ENCODE measurements at regions not wholly inside any gene's neighbourhood (a gene's known extent, or its start where the extent isn't known, plus 50 kb on each side); places are given as distances from the start of the nearest gene placed in this dataset.

GRCh38 chr2:41966431-41966893 is 81.4 kb upstream of the PKDCC start:
- POLR2A ChIA-PET: no interaction called here
- ATAC-seq: no peak

GRCh38 chr2:41966920-41967319 is 80.9 kb upstream of the PKDCC start:
- no peaks in the 10 kb centered on the region for H3K36me3 ChIP-seq (ENCODE audit: control insufficient read depth in 2 of 3, insufficient read depth in 3 of 3, low read length in 3 of 3)
- H3K4me1 ChIP-seq (ENCODE audit: control insufficient read depth in 2 of 2, insufficient read depth in 2 of 2, low read length in 2 of 2): no peaks in the 10 kb centered on the region
- H3K9me3 Mint-ChIP-seq: peaks cover 0 to 1% (median 0%) of the 10 kb centered on the region in 11 donors
- H3K36me3 Mint-ChIP-seq: peaks cover 0 to 3% (median 0%) of the 10 kb centered on the region in 5 donors
- no peaks in the 10 kb centered on the region for H3K9me3 ChIP-seq (ENCODE audit: control insufficient read depth in 2 of 3, low read length in 3 of 3)
- peak; percentile 50 for ATAC-seq
- no peak overlapping the region for H3K4me3 Mint-ChIP-seq
- POLR2A ChIA-PET: no interaction called here
- no peaks in the 10 kb centered on the region for H3K4me1 Mint-ChIP-seq
- H3K27ac Mint-ChIP-seq: no peak overlapping the region
- H3K27me3 ChIP-seq (ENCODE audit: control insufficient read depth in 2 of 2, insufficient read depth in 2 of 2, low read length in 2 of 2): no peaks in the 10 kb centered on the region
- intact Hi-C loops (cut with micrococcal nuclease): no loop called here
- H3K27ac ChIP-seq (ENCODE audit: low read depth, low read length): no peak overlapping the region
- H3K27me3 Mint-ChIP-seq: peaks cover 0 to 16% (median 8%) of the 10 kb centered on the region in 5 donors
- no peak overlapping the region for H3K4me3 ChIP-seq (ENCODE audit: low read length)
- CTCF ChIA-PET: interaction anchor here (0.6 kb wide), 1 partner anchor 314 kb away, joined by 3 read pairs; no protein-coding TSS in a partner anchor
- DNase-seq: no peak

More at GRCh38 chr2:41966431-41966893, 81.4 kb upstream of the PKDCC start:
- no peak for DNase-seq
- Histone ChIP-seq H3K9me3 (ENCODE audit: control insufficient read depth in 2 of 3, low read length in 3 of 3) (no peaks in the 10 kb centered on the region), H3K4me1 (ENCODE audit: control insufficient read depth in 2 of 2, insufficient read depth in 2 of 2, low read length in 2 of 2) (no peaks in the 10 kb centered on the region), H3K27ac (ENCODE audit: low read depth, low read length) (no peak overlapping the region), H3K36me3 (ENCODE audit: control insufficient read depth in 2 of 3, insufficient read depth in 3 of 3, low read length in 3 of 3) (no peaks in the 10 kb centered on the region), H3K4me3 (ENCODE audit: low read length) (no peak overlapping the region), H3K27me3 (ENCODE audit: control insufficient read depth in 2 of 2, insufficient read depth in 2 of 2, low read length in 2 of 2) (no peaks in the 10 kb centered on the region)
- Mint-ChIP-seq H3K4me3 (no peak overlapping the region), H3K27me3 (peaks cover 0 to 16% (median 5%) of the 10 kb centered on the region in 5 donors), H3K27ac (no peak overlapping the region), H3K36me3 (peaks cover 0 to 3% (median 0%) of the 10 kb centered on the region in 5 donors), H3K9me3 (peaks cover 0 to 1% (median 0%) of the 10 kb centered on the region in 11 donors), H3K4me1 (no peaks in the 10 kb centered on the region)
- intact Hi-C loops (cut with micrococcal nuclease): no loop called here
- CTCF ChIA-PET: no interaction called here

DNA sequence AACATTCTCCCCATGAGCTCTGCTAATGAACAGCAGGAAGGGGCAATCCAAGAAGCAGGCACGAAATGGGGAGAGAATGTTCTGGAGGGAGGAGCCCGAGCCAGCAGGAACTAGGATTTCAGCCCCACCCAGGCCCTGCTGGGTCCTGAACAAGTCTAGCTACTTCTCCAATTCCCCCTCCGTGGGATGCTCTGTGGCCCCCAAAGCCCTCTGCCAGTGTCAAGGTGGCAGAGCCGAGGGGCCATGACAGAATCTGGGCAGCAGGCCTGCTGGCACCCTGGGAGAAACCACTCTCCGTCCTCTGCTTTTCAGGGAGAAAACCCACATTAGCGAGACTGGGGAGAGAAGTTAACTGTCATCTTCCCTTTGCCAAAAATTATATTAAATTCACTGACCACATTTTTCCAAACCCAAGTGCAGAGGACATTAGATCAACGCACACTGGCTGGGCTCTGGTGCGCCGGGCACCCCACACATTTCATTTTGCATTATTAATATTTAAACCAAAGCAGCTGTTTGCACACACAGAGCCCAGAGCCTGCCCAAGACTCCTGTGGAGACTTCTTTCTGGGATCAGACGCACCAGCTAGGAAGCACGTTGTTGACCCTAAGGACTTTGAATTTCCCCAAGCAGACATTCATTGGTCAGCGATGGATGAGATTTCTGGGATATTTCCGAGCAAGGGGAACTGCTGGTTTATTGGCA is 80.2 kb upstream of the PKDCC start:
- no peak overlapping the region for H3K4me3 Mint-ChIP-seq
- H3K4me1 ChIP-seq (ENCODE audit: control insufficient read depth in 2 of 2, insufficient read depth in 2 of 2, low read length in 2 of 2): no peaks in the 10 kb centered on the region
- no peak overlapping the region for H3K27ac ChIP-seq (ENCODE audit: low read depth, low read length)
- POLR2A ChIA-PET: no interaction called here
- intact Hi-C loops (cut with micrococcal nuclease): no loop called here
- peaks cover 0 to 4% (median 0%) of the 10 kb centered on the region in 5 donors for H3K36me3 Mint-ChIP-seq
- ATAC-seq: peak; percentile 6
- no peaks in the 10 kb centered on the region for H3K9me3 ChIP-seq (ENCODE audit: control insufficient read depth in 2 of 3, low read length in 3 of 3)
- no peaks in the 10 kb centered on the region for H3K36me3 ChIP-seq (ENCODE audit: control insufficient read depth in 2 of 3, insufficient read depth in 3 of 3, low read length in 3 of 3)
- peaks cover 0 to 1% (median 0%) of the 10 kb centered on the region in 11 donors for H3K9me3 Mint-ChIP-seq
- H3K27ac Mint-ChIP-seq: no peak overlapping the region
- peaks cover 4 to 16% (median 7%) of the 10 kb centered on the region in 5 donors for H3K27me3 Mint-ChIP-seq
- no peak overlapping the region for H3K4me3 ChIP-seq (ENCODE audit: low read length)
- CTCF ChIA-PET: interaction anchor here (0.6 to 0.7 kb wide), 2 partner anchors 12 to 313 kb away, joined by 3 read pairs; no protein-coding TSS in a partner anchor
- DNase-seq: no peak
- no peaks in the 10 kb centered on the region for H3K27me3 ChIP-seq (ENCODE audit: control insufficient read depth in 2 of 2, insufficient read depth in 2 of 2, low read length in 2 of 2)
- no peaks in the 10 kb centered on the region for H3K4me1 Mint-ChIP-seq

- Mint-ChIP-seq H3K27ac (peak overlapping the region in 1 of 9 donors; percentile 18), H3K4me3 (no peak overlapping the region), H3K36me3 (peaks cover 0 to 4% (median 0%) of the 10 kb centered on the region in 5 donors), H3K27me3 (peaks cover 4 to 16% (median 6%) of the 10 kb centered on the region in 5 donors), H3K4me1 (no peaks in the 10 kb centered on the region), H3K9me3 (peaks cover 0 to 1% (median 0%) of the 10 kb centered on the region in 11 donors)
- CTCF ChIA-PET: no interaction called here
- POLR2A ChIA-PET: no interaction called here
- Histone ChIP-seq H3K4me3 (ENCODE audit: low read length) (no peak overlapping the region), H3K4me1 (ENCODE audit: control insufficient read depth in 2 of 2, insufficient read depth in 2 of 2, low read length in 2 of 2) (no peaks in the 10 kb centered on the region), H3K27me3 (ENCODE audit: control insufficient read depth in 2 of 2, insufficient read depth in 2 of 2, low read length in 2 of 2) (no peaks in the 10 kb centered on the region), H3K36me3 (ENCODE audit: control insufficient read depth in 2 of 3, insufficient read depth in 3 of 3, low read length in 3 of 3) (no peaks in the 10 kb centered on the region), H3K9me3 (ENCODE audit: control insufficient read depth in 2 of 3, low read length in 3 of 3) (no peaks in the 10 kb centered on the region), H3K27ac (ENCODE audit: low read depth, low read length) (no peak overlapping the region)
- intact Hi-C loops (cut with micrococcal nuclease): no loop called here
- DNase-seq (no peak), ATAC-seq (no peak)
Measured at GRCh38 chr2:41968182-41968578, 79.6 kb upstream of the PKDCC start.

GRCh38 chr2:41970988-41971660 is 76.7 kb upstream of the PKDCC start:
- Histone ChIP-seq H3K27ac (ENCODE audit: low read depth, low read length) (no peak overlapping the region), H3K9me3 (ENCODE audit: control insufficient read depth in 2 of 3, low read length in 3 of 3) (no peaks in the 10 kb centered on the region), H3K27me3 (ENCODE audit: control insufficient read depth in 2 of 2, insufficient read depth in 2 of 2, low read length in 2 of 2) (peaks cover 0 to 2% of the 10 kb centered on the region in 2 donors), H3K4me3 (ENCODE audit: low read length) (no peak overlapping the region), H3K4me1 (ENCODE audit: control insufficient read depth in 2 of 2, insufficient read depth in 2 of 2, low read length in 2 of 2) (no peaks in the 10 kb centered on the region), H3K36me3 (ENCODE audit: control insufficient read depth in 2 of 3, insufficient read depth in 3 of 3, low read length in 3 of 3) (no peaks in the 10 kb centered on the region)
- intact Hi-C loops (cut with micrococcal nuclease): no loop called here
- H3K36me3 Mint-ChIP-seq: peaks cover 0 to 4% (median 0%) of the 10 kb centered on the region in 5 donors
- ChIA-PET CTCF (no interaction called here), POLR2A (no interaction called here)
- DNase-seq (no peak), ATAC-seq (no peak)
- H3K27ac Mint-ChIP-seq: no peak overlapping the region
- no peaks in the 10 kb centered on the region for H3K4me1 Mint-ChIP-seq
- H3K27me3 Mint-ChIP-seq: peaks cover 0 to 22% (median 13%) of the 10 kb centered on the region in 5 donors
- no peak overlapping the region for H3K4me3 Mint-ChIP-seq
- peaks cover 0 to 1% (median 0%) of the 10 kb centered on the region in 11 donors for H3K9me3 Mint-ChIP-seq

DNA sequence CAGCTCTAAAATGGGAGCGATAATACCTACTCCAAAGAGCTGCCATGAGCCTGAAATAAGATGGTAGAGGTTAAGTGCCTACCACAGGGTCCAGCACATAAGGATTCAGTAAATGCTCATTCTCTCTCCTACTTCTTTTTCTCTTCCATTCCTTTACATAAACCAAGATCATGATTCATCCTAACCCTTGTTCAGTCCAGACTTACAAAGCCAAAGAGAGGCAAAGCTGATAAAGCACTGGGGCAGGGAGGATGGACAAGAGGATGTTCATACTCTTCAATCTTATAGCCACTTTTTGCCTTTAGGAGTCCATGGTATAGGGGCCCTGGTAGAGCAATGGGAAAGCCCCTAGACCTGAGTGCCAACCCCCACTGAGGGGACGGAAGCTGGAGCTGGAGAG is 75.6 kb upstream of the PKDCC start:
- H3K27ac Mint-ChIP-seq: no peak overlapping the region
- no peak overlapping the region for H3K4me3 ChIP-seq (ENCODE audit: low read length)
- POLR2A ChIA-PET: no interaction called here
- no peaks in the 10 kb centered on the region for H3K9me3 ChIP-seq (ENCODE audit: control insufficient read depth in 2 of 3, low read length in 3 of 3)
- CTCF ChIA-PET: no interaction called here
- ATAC-seq (no peak), DNase-seq (no peak)
- H3K27me3 ChIP-seq (ENCODE audit: control insufficient read depth in 2 of 2, insufficient read depth in 2 of 2, low read length in 2 of 2): peaks cover 0 to 2% of the 10 kb centered on the region in 2 donors
- no peaks in the 10 kb centered on the region for H3K36me3 ChIP-seq (ENCODE audit: control insufficient read depth in 2 of 3, insufficient read depth in 3 of 3, low read length in 3 of 3)
- H3K36me3 Mint-ChIP-seq: peaks cover 0 to 4% (median 0%) of the 10 kb centered on the region in 5 donors
- H3K27me3 Mint-ChIP-seq: peaks cover 0 to 22% (median 13%) of the 10 kb centered on the region in 5 donors
- H3K27ac ChIP-seq (ENCODE audit: low read depth, low read length): no peak overlapping the region
- no peaks in the 10 kb centered on the region for H3K4me1 Mint-ChIP-seq
- no peaks in the 10 kb centered on the region for H3K4me1 ChIP-seq (ENCODE audit: control insufficient read depth in 2 of 2, insufficient read depth in 2 of 2, low read length in 2 of 2)
- peaks cover 0 to 1% (median 0%) of the 10 kb centered on the region in 11 donors for H3K9me3 Mint-ChIP-seq
- intact Hi-C loops (cut with micrococcal nuclease): no loop called here
- no peak overlapping the region for H3K4me3 Mint-ChIP-seq
